ENCODE measurements at regions not wholly inside any gene's neighbourhood (a gene's known extent, or its start where the extent isn't known, plus 50 kb on each side); places are given as distances from the start of the nearest gene placed in this dataset.

DNA sequence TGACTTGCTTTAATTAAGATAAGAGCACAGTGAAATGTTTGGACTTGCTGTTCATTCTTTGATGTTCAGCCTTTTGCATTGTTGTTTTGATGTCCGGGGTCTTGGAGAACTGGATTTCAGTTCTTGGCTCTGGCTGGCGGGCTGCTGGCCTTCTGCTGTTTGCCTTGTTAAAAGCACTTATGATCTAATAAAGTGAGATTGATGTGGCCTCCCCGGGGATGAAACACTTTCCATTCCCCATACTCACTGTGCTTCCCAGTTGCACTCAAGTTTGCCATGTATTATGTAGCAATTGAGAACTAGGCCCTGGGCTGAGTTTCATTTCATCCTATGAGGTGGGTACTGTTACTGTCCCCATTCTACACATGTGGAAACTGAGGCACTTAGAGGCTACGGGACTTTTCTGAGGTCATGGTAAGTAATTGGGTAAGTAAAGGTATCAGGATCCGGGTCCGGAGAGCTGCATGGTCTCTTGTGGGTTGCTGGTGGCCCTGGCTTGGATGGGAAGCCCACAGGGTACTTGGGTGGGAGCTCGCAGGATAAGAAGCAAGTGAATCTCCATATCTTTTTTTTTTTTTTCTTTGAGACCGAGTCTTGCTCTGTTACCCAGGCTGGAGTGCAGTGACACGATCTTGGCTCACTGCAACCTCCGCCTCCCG lies 127.7 kb upstream of the ZBTB40 start:
- DNase-seq (ENCODE audit: low read depth): no peak
- TF ChIP-seq, protein P1, sequence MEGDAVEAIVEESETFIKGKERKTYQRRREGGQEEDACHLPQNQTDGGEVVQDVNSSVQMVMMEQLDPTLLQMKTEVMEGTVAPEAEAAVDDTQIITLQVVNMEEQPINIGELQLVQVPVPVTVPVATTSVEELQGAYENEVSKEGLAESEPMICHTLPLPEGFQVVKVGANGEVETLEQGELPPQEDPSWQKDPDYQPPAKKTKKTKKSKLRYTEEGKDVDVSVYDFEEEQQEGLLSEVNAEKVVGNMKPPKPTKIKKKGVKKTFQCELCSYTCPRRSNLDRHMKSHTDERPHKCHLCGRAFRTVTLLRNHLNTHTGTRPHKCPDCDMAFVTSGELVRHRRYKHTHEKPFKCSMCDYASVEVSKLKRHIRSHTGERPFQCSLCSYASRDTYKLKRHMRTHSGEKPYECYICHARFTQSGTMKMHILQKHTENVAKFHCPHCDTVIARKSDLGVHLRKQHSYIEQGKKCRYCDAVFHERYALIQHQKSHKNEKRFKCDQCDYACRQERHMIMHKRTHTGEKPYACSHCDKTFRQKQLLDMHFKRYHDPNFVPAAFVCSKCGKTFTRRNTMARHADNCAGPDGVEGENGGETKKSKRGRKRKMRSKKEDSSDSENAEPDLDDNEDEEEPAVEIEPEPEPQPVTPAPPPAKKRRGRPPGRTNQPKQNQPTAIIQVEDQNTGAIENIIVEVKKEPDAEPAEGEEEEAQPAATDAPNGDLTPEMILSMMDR (IDR thresholded peaks at IDR 0.05; ENCODE audit: insufficient read depth, low read depth, low read length): no peak
- no peak overlapping the region for H3K4me3 ChIP-seq (ENCODE audit: low read depth, low read length)

DNA sequence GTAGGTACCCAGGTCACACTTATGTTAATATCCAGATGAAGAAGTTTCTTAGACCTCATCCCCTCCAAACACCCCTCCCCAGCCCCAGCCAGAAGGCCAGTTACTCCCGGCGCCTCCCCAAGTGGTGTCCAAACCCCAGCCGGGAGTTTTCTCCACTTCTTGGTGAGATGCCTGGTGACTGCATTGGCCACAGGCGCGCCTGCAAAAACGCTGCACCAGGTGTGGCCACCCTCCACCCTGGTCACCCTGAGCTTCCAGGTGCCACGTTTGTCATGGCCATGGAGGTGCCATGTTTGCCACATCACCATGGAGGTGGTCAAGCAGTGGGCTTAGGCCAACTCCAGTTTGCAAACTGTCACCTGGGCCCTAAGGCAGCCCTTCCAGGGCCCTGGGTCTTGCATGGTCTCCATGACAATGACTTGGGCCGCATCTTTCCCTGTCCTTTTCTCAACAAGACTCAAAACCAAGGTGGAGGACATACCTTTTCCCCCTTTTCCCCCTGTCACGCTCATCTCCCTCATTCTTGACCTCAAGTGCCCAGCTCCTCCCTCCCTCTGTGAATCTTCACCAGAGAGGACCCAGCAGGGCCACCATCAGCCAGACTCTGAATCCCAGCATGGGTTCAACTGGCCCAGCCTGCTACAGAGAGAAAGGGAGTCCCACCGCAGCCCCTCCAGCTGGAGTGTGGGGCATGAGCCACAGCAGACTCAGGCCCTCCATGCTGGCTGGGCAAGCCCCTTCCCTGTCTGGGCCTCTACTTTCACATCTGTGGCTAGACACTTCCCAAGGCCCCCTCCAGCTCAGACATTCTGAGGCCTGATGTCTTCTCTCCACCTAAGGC lies 125.9 kb upstream of the ZBTB40 start:
- TF ChIP-seq, protein P1 (IDR thresholded peaks at IDR 0.05; ENCODE audit: insufficient read depth, low read depth, low read length): no peak
- H3K4me3 ChIP-seq (ENCODE audit: low read depth, low read length): no peak overlapping the region
- DNase-seq (ENCODE audit: low read depth): no peak

DNA sequence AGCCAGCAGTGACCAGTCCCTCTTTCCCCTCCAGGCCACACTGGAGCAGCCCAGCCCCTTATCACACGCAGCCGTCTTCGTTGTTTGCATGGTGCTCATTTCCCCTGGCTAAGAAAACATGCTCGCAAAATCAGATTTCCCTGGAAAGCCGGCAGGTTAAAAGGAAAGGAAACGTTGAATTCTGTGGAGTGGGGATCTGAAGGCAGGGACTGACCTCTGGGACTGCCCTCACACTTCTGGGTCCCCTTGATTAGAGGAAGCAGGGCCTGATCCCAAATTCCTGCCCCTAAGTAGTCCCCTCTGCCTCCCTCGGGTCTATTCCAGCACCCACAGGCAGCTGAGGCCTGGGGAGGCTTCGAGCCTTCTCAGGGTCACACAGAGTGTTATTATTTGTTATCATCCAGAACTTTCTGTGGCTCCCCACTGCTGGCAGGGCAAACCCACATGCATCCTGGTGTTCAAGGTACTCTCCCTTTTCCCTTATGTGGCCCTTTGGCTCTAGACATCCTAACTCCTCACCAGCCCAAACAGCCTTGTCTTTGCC lies 125.2 kb upstream of the ZBTB40 start:
- TF ChIP-seq, protein P1 (IDR thresholded peaks at IDR 0.05; ENCODE audit: insufficient read depth, low read depth, low read length): no peak
- H3K4me3 ChIP-seq (ENCODE audit: low read depth, low read length): no peak overlapping the region
- DNase-seq (ENCODE audit: low read depth): no peak

DNA sequence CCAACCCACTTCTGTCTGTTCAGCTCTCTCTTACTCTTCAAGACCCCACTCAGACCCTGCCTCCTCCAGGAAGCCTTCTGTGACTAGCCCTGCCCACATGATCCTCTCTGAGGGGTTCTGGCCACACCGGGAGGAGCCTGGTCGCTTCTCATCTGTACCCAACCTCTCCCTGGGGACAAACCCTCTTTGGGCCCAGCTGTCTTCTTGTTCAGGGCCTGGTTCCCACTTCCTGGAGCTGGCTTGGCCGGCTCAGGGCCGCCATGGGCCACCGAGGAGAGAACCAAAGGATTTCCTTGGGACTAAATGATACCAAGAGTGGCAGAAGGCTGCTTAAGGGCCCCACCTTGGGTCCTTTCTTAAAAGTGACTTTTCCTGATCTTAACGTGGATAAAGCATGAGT lies 124.7 kb upstream of the ZBTB40 start:
- TF ChIP-seq, protein P1 (IDR thresholded peaks at IDR 0.05; ENCODE audit: insufficient read depth, low read depth, low read length): no peak
- no peak for DNase-seq (ENCODE audit: low read depth)
- H3K4me3 ChIP-seq (ENCODE audit: low read depth, low read length): no peak overlapping the region

DNA sequence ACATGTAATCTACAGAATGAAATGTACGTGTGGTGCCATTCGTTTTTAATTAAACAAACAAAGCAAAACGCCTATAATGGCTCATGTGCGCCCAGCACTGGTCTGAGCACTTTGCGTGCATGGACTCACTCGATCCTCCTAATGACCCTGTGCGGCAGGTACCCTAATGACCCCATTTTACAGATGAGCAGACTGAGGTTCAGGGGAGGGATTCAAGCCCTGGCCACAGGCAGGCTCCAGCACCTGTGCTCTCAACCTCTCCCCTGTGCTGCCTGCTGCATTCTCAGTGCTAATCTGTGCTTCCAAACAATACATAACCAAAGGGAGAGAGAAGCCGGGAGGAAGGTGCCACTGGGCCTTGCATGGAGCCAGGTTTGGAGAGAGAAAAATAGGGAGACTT lies 124.2 kb upstream of the ZBTB40 start:
- DNase-seq (ENCODE audit: low read depth): no peak
- TF ChIP-seq, protein P1 (IDR thresholded peaks at IDR 0.05; ENCODE audit: insufficient read depth, low read depth, low read length): no peak
- no peak overlapping the region for H3K4me3 ChIP-seq (ENCODE audit: low read depth, low read length)

DNA sequence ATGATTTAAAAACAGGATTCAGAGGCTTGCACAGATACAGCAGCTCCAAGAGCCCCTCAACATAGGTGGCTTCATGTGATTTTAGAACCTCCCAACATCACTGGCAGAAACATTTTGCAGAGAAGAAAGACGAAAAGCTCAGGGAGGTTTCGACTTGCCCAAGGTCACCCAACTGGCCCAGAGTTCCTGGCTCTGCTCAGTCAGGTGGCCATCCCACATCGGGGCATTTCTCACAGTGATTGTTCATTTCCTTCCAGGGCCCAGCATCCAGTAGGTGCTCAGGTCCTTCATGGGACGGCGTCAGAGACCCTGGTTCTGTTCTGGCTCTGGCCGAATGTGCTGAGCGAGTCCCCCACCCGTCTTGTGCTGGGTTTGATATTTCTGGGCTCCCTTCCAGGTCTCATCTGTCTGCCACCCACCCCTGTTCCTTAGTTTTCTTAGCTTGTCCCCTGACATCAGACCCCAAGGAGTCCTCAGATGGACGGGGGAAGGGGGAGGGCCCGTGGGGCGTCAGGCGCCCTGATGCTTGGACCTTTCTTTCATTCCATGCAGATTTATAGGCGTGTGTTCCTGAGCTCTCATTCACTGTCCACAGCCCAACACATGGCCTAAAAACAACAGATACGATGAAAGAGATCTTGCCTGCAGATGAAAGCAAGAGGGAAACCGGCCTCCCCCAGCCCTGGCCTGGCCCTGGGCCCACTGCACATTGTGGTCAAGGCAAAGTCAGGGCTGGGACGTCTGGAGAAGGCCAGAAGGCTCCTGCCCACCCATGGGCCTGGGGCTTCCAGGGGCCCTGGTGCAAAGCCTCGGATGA lies 123.1 kb upstream of the ZBTB40 start:
- TF ChIP-seq, protein P1 (IDR thresholded peaks at IDR 0.05; ENCODE audit: insufficient read depth, low read depth, low read length): no peak
- H3K4me3 ChIP-seq (ENCODE audit: low read depth, low read length): no peak overlapping the region
- no peak for DNase-seq (ENCODE audit: low read depth)

All from fibroblast of villous mesenchyme (primary cell).